Ovary (tissue), 7 donors: ENCODE measurements at regions not wholly inside any gene's neighbourhood (a gene's known extent, or its start where the extent isn't known, plus 50 kb on each side); places are given as distances from the start of the nearest gene placed in this dataset.

ENCODE experiments used
- DNase-seq, 5 donors: peaks; one replicate each; pipeline ENCODE4 v3.0.0-alpha.2; 2019 to 2020
- H3K27ac ChIP-seq, 2 donors: fragments of 200-600 bp; one replicate each; pipeline versions ENCODE4 v1.5.1 to v1.8.0; 2019 to 2022
- H3K27me3 ChIP-seq: fragments of 200-600 bp; one replicate; pipeline ENCODE4 v1.8.0; 2022
- H3K36me3 ChIP-seq: fragments of 200-600 bp; sonication (generic); one replicate; pipeline ENCODE4 v1.5.1; 2019
- H3K4me1 ChIP-seq: one replicate; pipeline ENCODE4 v1.8.1; 2013; ENCODE audit warnings: mild to moderate bottlenecking, moderate library complexity; ENCODE audit not compliant: insufficient read depth
- H3K4me3 ChIP-seq: fragments of 200-600 bp; sonication (generic); one replicate; pipeline ENCODE4 v1.5.1; 2017
- H3K9me3 ChIP-seq, 2 donors: fragments of 200-600 bp in 1 of 2; sonication (generic) in 1 of 2; one replicate each; pipeline versions ENCODE4 v1.5.1 to v1.8.1; 2013 to 2019; ENCODE audit warnings: mild to moderate bottlenecking in 1 of 2, moderate library complexity in 1 of 2
- EP300 ChIP-seq: sonication (generic); formaldehyde crosslinking; IDR thresholded peaks from one replicate; pipeline ENCODE4 v1.6.1; 2017; ENCODE audit warnings: antibody characterized with exemption
- POLR2A ChIP-seq: fragments of 450-650 bp; IDR thresholded peaks from one replicate; pipeline ENCODE4 v1.6.1; 2017; ENCODE audit warnings: antibody characterized with exemption, mild to moderate bottlenecking, moderate library complexity
- WGBS, 3 donors: extraction: QIAGEN DNeasy Blood & Tissue Kit in 1 of 3; methylation state at CpG; one replicate each; pipeline versions ENCODE4 v1.1.5 to v1.1.7; 2013 to 2017; 5-methylcytosine and 5-hydroxymethylcytosine counted together
- intact Hi-C, 4 donors: fragments of 100-400 bp; cut with DNase I; formaldehyde crosslinking; loops; one replicate each; pipeline versions ENCODE4 v1.11.0 to v1.15.1; 2022 to 2023
- TF ChIP-seq, protein P1 (sequence below), 3 donors: fragments of 450-650 bp in 2 of 3; fragments of 200-600 bp in 1 of 3; IDR thresholded peaks; one replicate each; pipeline versions ENCODE4 v1.5.1 to v1.8.0; 2016 to 2022; ENCODE audit warnings: antibody characterized with exemption in 3 of 3, mild to moderate bottlenecking in 1 of 3
- donor health status: DM: no; HTN: no; CAD: no; lungs with moderate emphysema.
- donor health status: DM: no; HTN: no; CAD: no.
- donor health status: Bipolar disorder and iron deficiency.
- donor health status: DM: no; HTN: no; CAD: no.
- donor health status: DM: yes; HTN: yes; CAD: no.

DNA sequence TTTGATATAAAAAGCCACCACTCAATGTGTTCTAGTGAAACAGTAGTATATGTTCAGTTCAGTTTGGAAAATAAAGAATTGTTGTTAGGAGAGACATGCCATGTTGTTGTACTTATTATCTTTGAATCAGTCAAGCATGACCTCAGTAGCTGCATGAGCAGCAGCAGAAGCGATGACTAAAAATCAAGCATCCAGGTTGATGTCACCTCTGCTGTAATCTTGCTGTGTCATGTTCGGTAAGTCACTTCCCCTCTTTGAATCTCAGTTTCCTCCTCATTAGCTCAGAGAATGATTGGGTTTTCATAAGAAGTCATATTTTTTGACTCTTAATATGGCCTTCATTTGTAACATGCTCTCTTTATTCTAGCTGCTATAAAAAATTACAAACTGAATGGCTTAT, 428.4 kb upstream of the B3GALT2 start:
- no peaks in the 10 kb centered on the region for H3K36me3 ChIP-seq
- no peak overlapping the region for H3K4me3 ChIP-seq
- no peaks in the 10 kb centered on the region for H3K27me3 ChIP-seq
- intact Hi-C loops = no loop called here
- no peak overlapping the region for H3K27ac ChIP-seq
- no peaks in the 10 kb centered on the region for H3K4me1 ChIP-seq
- TF ChIP-seq, protein P1, sequence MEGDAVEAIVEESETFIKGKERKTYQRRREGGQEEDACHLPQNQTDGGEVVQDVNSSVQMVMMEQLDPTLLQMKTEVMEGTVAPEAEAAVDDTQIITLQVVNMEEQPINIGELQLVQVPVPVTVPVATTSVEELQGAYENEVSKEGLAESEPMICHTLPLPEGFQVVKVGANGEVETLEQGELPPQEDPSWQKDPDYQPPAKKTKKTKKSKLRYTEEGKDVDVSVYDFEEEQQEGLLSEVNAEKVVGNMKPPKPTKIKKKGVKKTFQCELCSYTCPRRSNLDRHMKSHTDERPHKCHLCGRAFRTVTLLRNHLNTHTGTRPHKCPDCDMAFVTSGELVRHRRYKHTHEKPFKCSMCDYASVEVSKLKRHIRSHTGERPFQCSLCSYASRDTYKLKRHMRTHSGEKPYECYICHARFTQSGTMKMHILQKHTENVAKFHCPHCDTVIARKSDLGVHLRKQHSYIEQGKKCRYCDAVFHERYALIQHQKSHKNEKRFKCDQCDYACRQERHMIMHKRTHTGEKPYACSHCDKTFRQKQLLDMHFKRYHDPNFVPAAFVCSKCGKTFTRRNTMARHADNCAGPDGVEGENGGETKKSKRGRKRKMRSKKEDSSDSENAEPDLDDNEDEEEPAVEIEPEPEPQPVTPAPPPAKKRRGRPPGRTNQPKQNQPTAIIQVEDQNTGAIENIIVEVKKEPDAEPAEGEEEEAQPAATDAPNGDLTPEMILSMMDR (IDR thresholded peaks at IDR 0.05) = no peak
- TF ChIP-seq POLR2A (no peak), EP300 (no peak)
- H3K9me3 ChIP-seq = no peaks in the 10 kb centered on the region
- DNase-seq = no peak
- WGBS, 3 donors = 87 to 94% (median 94%) methylated on average over 2 of the region's 2 CpGs

DNA sequence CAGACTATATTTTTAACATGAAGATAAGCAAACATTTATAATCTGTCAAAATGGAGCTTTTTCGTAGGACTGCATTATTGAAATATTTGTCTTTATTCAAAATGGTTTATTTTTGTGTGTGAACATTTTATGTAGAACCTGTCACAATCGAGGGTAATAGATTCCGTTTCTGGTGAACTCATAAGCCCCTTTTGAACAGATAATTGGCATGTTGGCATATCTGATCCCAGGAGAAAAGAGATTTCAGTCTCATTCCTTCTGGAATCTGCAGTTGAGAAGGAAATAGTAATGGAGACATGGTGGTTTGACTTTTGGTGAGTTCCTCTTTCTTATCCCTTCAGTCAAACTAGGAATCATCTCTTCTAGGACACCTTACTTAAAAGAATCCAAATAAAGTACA, 427.9 kb upstream of the B3GALT2 start:
- Histone ChIP-seq H3K36me3 (no peaks in the 10 kb centered on the region), H3K9me3 (no peaks in the 10 kb centered on the region), H3K4me1 (no peaks in the 10 kb centered on the region), H3K4me3 (no peak overlapping the region), H3K27me3 (no peaks in the 10 kb centered on the region), H3K27ac (no peak overlapping the region)
- no peak for DNase-seq
- no peak for TF ChIP-seq POLR2A
- TF ChIP-seq, protein P1 (IDR thresholded peaks at IDR 0.05) = no peak
- TF ChIP-seq EP300 = no peak
- 88 to 93% (median 93%) methylated on average over 3 of the region's 3 CpGs for WGBS, 3 donors
- intact Hi-C loops = no loop called here

DNA sequence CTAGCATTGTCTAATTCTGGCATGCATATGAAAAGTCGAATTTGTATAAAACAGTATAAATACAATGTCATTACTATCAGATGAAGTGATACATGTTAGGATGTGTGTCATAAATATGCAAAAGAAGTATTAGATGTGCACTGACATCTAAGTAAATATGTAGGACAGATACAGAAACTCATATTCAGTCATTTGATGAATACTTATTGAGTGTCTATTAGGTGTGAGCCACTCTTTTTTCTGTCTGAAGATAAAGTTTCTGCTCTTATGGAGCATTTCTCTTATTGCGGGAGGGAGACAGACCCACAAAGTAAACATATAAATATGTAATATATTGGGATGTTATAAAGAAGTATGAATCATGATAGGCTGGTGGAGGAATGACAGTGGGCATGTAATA, 426.6 kb upstream of the B3GALT2 start:
- no peaks in the 10 kb centered on the region for H3K27me3 ChIP-seq
- H3K9me3 ChIP-seq = no peaks in the 10 kb centered on the region
- H3K27ac ChIP-seq = no peak overlapping the region
- intact Hi-C loops = no loop called here
- 81 to 94% (median 92%) methylated on average over 2 of the region's 2 CpGs for WGBS, 3 donors
- H3K4me3 ChIP-seq = no peak overlapping the region
- no peaks in the 10 kb centered on the region for H3K36me3 ChIP-seq
- H3K4me1 ChIP-seq = no peaks in the 10 kb centered on the region
- DNase-seq = no peak
- TF ChIP-seq, protein P1 (IDR thresholded peaks at IDR 0.05) = no peak
- TF ChIP-seq EP300 (no peak), POLR2A (no peak)

DNA sequence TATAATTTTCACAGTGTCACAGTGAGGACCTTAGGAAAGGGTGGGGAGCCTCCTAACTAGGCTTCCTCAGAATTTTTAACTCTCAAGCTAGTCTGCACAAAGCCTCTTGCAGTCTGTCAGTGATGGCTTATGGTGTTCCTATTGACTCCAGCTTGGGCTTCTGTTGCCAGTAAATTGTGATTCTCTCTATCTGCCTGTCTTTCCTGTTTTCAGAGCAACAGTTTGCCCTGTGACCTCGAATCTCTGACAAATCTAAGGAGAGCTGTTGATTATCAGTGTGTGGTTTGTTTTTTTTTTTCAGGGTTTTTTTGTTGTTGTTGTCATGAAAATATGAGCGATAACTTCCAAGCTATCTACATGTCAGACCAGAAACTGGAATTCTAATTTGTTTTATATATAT, 423.2 kb upstream of the B3GALT2 start:
- Histone ChIP-seq H3K9me3 (no peaks in the 10 kb centered on the region), H3K4me3 (no peak overlapping the region), H3K27me3 (no peaks in the 10 kb centered on the region), H3K27ac (no peak overlapping the region), H3K36me3 (no peaks in the 10 kb centered on the region), H3K4me1 (no peaks in the 10 kb centered on the region)
- WGBS, 3 donors = 72 to 80% (median 72%) methylated on average over 2 of the region's 2 CpGs
- DNase-seq = no peak
- TF ChIP-seq EP300 = no peak
- TF ChIP-seq POLR2A = no peak
- TF ChIP-seq, protein P1 (IDR thresholded peaks at IDR 0.05) = no peak
- intact Hi-C loops = no loop called here

DNA sequence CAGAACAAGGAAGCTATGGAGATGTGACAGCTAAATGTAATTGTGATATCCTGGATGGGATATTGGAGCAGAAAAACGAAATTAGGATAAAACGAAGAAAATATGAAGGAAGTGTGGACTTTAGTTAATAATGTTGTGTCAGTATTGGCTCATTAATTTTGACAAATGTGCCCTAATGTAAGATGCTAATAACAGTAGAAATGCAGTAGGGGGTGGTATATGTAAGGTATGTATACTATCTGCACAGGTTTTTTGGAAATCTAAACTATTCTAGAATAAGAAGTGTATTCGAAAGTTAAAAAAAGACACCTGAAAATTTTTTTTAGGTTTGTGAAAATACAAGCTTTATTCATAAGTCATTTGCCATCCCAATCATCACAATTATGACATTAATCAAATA, 421.4 kb upstream of the B3GALT2 start:
- TF ChIP-seq EP300 (no peak), POLR2A (no peak)
- TF ChIP-seq, protein P1 (IDR thresholded peaks at IDR 0.05) = no peak
- Histone ChIP-seq H3K27ac (no peak overlapping the region), H3K36me3 (no peaks in the 10 kb centered on the region), H3K4me1 (no peaks in the 10 kb centered on the region), H3K27me3 (no peaks in the 10 kb centered on the region), H3K4me3 (no peak overlapping the region), H3K9me3 (no peaks in the 10 kb centered on the region)
- WGBS, 3 donors = 84 to 94% (median 93%) methylated on average over 3 of the region's 3 CpGs
- intact Hi-C loops = no loop called here
- no peak for DNase-seq
